NCI-H524 treated with DMSO at 0.1 percent for 48 hours (cell line): ENCODE measurements at regions not wholly inside any gene's neighbourhood (a gene's known extent, or its start where the extent isn't known, plus 50 kb on each side); places are given as distances from the start of the nearest gene placed in this dataset.
"Not testable (repeated sequence)": the region's sequence is repeated elsewhere in the genome, so short reads cannot be mapped to it uniquely, and the experiment has no call there.

Experiments
- DNase-seq: peaks from one replicate; lab custom pipeline; 2025; lab: John Stamatoyannopoulos, UW

- DNase-seq: no peak
Observed at GRCh38 chr3:139238281-139239030, 105.4 kb upstream of the MRPS22 start.

- no peak for DNase-seq
Observed at GRCh38 chr3:139239550-139239949, 104.3 kb upstream of the MRPS22 start.

- no peak for DNase-seq
Observed at GRCh38 chr3:139241783-139242182, 102.0 kb upstream of the MRPS22 start.

- DNase-seq: no peak
Observed at GRCh38 chr3:139243710-139244109, 100.1 kb upstream of the MRPS22 start.

- no peak for DNase-seq
Observed at GRCh38 chr3:139248593-139249255, 95.1 kb upstream of the MRPS22 start.

GRCh38 chr3:139251529-139251928 lies 92.3 kb upstream of the MRPS22 start:
- DNase-seq: no peak

- DNase-seq: no peak
Observed at GRCh38 chr3:139252719-139253118, 91.1 kb upstream of the MRPS22 start.

GRCh38 chr3:139258276-139258675 lies 85.5 kb upstream of the MRPS22 start:
- DNase-seq: no peak

- no peak for DNase-seq
Observed at GRCh38 chr3:139259398-139259797, 84.4 kb upstream of the MRPS22 start.

- no peak for DNase-seq
Observed at GRCh38 chr3:139260041-139260486, 83.8 kb upstream of the MRPS22 start.

GRCh38 chr3:139260793-139261736 lies 82.8 kb upstream of the MRPS22 start:
- no peak for DNase-seq

GRCh38 chr3:139261754-139262586 lies 81.8 kb upstream of the MRPS22 start:
- DNase-seq: no peak

- no peak for DNase-seq
Observed at GRCh38 chr3:139263798-139264197, 80.0 kb upstream of the MRPS22 start.

- DNase-seq: no peak
Observed at GRCh38 chr3:139264375-139264774, 79.4 kb upstream of the MRPS22 start.

- DNase-seq: peak; percentile 40
Observed at GRCh38 chr3:139265131-139266016, 78.4 kb upstream of the MRPS22 start.

GRCh38 chr3:139267300-139268246 lies 76.2 kb upstream of the MRPS22 start:
- no peak for DNase-seq

GRCh38 chr3:139269984-139270383 lies 73.8 kb upstream of the MRPS22 start:
- no peak for DNase-seq

GRCh38 chr3:139270652-139271051 lies 73.2 kb upstream of the MRPS22 start:
- not testable (repeated sequence) for DNase-seq

GRCh38 chr3:139280027-139280671 lies 63.7 kb upstream of the MRPS22 start:
- no peak for DNase-seq
